ENCODE measurements at regions not wholly inside any gene's neighbourhood (a gene's known extent, or its start where the extent isn't known, plus 50 kb on each side); places are given as distances from the start of the nearest gene placed in this dataset.

GRCh38 chr2:120556911-120557310 is 178.8 kb upstream of the GLI2 start:
- no peak for DNase-seq

- DNase-seq = no peak
Observed at GRCh38 chr2:120558847-120559246, 176.8 kb upstream of the GLI2 start.

GRCh38 chr2:120559401-120559800 is 176.3 kb upstream of the GLI2 start:
- DNase-seq = no peak

GRCh38 chr2:120560330-120560729 is 175.3 kb upstream of the GLI2 start:
- DNase-seq = no peak

- DNase-seq = no peak
Observed at GRCh38 chr2:120561379-120562035, 174.2 kb upstream of the GLI2 start.

- no peak for DNase-seq
Observed at GRCh38 chr2:120562218-120563005, 173.3 kb upstream of the GLI2 start.

- DNase-seq = no peak
Observed at GRCh38 chr2:120563616-120564015, 172.1 kb upstream of the GLI2 start.

GRCh38 chr2:120564213-120565094 is 171.2 kb upstream of the GLI2 start:
- DNase-seq = no peak

- no peak for DNase-seq
Observed at GRCh38 chr2:120565095-120565460, 170.6 kb upstream of the GLI2 start.

- DNase-seq = no peak
Observed at GRCh38 chr2:120565929-120566328, 169.7 kb upstream of the GLI2 start.

GRCh38 chr2:120566331-120567035 is 169.2 kb upstream of the GLI2 start:
- no peak for DNase-seq

- no peak for DNase-seq
Observed at GRCh38 chr2:120567128-120567527, 168.5 kb upstream of the GLI2 start.

- DNase-seq = no peak
Observed at GRCh38 chr2:120568089-120568974, 167.3 kb upstream of the GLI2 start.

GRCh38 chr2:120568975-120569268 is 166.7 kb upstream of the GLI2 start:
- DNase-seq = no peak

- no peak for DNase-seq
Observed at GRCh38 chr2:120570001-120570400, 165.7 kb upstream of the GLI2 start.

- no peak for DNase-seq
Observed at GRCh38 chr2:120570546-120570945, 165.1 kb upstream of the GLI2 start.

- DNase-seq = no peak
Observed at GRCh38 chr2:120571015-120571728, 164.5 kb upstream of the GLI2 start.

- no peak for DNase-seq
Observed at GRCh38 chr2:120572226-120572625, 163.4 kb upstream of the GLI2 start.

- no peak for DNase-seq
Observed at GRCh38 chr2:120574620-120575019, 161.0 kb upstream of the GLI2 start.

- no peak for DNase-seq
Observed at GRCh38 chr2:120575966-120576365, 159.7 kb upstream of the GLI2 start.
